Nephron progenitor cell (in vitro differentiated cells): ENCODE measurements at regions not wholly inside any gene's neighbourhood (a gene's known extent, or its start where the extent isn't known, plus 50 kb on each side); places are given as distances from the start of the nearest gene placed in this dataset.

ENCODE experiments used
- DNase-seq: peaks from one replicate; pipeline ENCODE4 v3.0.0; 2021
- H3K27ac Mint-ChIP-seq: 2 replicates; pipeline ENCODE4 v1.8.0; 2021; ENCODE audit warnings: mild to moderate bottlenecking, moderate library complexity, mixed read lengths
- H3K27me3 Mint-ChIP-seq: 2 replicates; pipeline ENCODE4 v1.8.0; 2021; ENCODE audit warnings: mild to moderate bottlenecking, low read depth, mixed read lengths; ENCODE audit not compliant: poor library complexity
- H3K36me3 Mint-ChIP-seq: 2 replicates; pipeline ENCODE4 v1.8.0; 2021; ENCODE audit warnings: low read depth, mixed read lengths
- H3K4me1 Mint-ChIP-seq: 2 replicates; pipeline ENCODE4 v1.8.0; 2021; ENCODE audit warnings: mixed read lengths
- H3K4me3 Mint-ChIP-seq: 2 replicates; pipeline ENCODE4 v1.8.0; 2021; ENCODE audit warnings: mild to moderate bottlenecking, moderate library complexity, mixed read lengths
- H3K9me3 Mint-ChIP-seq: 2 replicates; pipeline ENCODE4 v1.8.0; 2021; ENCODE audit warnings: mild to moderate bottlenecking, moderate library complexity, mixed read lengths
- CTCF ChIP-seq: fragments of 200-600 bp; sonication (generic); IDR thresholded peaks from 2 replicates; pipeline ENCODE4 v1.5.0; 2021; ENCODE audit warnings: antibody characterized with exemption

GRCh38 chr6:151705993-151706733 lies 101.3 kb upstream of the ESR1 start:
- Mint-ChIP-seq H3K36me3 (no peaks in the 10 kb centered on the region), H3K4me1 (no peaks in the 10 kb centered on the region), H3K27me3 (peaks cover 15% of the 10 kb centered on the region), H3K27ac (no peak overlapping the region), H3K4me3 (no peak overlapping the region), H3K9me3 (peaks cover 2% of the 10 kb centered on the region)
- no peak for TF ChIP-seq CTCF
- DNase-seq: no peak

GRCh38 chr6:151709329-151709728 lies 98.2 kb upstream of the ESR1 start:
- H3K36me3 Mint-ChIP-seq: no peaks in the 10 kb centered on the region
- peaks cover 34% of the 10 kb centered on the region for H3K9me3 Mint-ChIP-seq
- no peaks in the 10 kb centered on the region for H3K4me1 Mint-ChIP-seq
- DNase-seq: no peak
- H3K27me3 Mint-ChIP-seq: peaks cover 27% of the 10 kb centered on the region
- H3K27ac Mint-ChIP-seq: no peak overlapping the region
- no peak for TF ChIP-seq CTCF
- no peak overlapping the region for H3K4me3 Mint-ChIP-seq

GRCh38 chr6:151716526-151716932 lies 91.0 kb upstream of the ESR1 start:
- no peak for TF ChIP-seq CTCF
- H3K27ac Mint-ChIP-seq: peak overlapping the region; percentile 37
- H3K36me3 Mint-ChIP-seq: peaks cover 4% of the 10 kb centered on the region
- peaks cover 9% of the 10 kb centered on the region for H3K4me1 Mint-ChIP-seq
- peaks cover 47% of the 10 kb centered on the region for H3K9me3 Mint-ChIP-seq
- peaks cover 13% of the 10 kb centered on the region for H3K27me3 Mint-ChIP-seq
- DNase-seq: peak; percentile 42
- H3K4me3 Mint-ChIP-seq: no peak overlapping the region

DNA sequence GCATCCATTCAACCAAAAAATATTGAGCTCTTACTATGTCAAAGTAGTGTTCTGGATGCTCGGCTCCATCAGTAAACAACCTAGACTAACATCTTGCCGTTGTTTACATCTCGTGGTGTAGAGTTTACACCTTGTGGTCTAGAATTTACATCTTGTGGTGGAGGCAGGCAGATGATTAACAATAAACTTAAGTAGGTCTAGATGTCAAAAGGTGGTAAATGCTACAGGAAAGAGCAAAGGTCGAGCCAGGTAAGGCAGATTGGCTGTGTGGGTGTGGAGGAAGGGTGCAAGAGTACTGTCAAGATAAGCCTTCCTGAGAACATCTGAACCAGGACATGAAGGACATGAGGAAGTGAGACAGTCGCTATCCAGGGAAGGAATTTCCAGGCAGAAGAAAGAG lies 88.4 kb upstream of the ESR1 start:
- Mint-ChIP-seq H3K36me3 (peaks cover 4% of the 10 kb centered on the region), H3K27ac (no peak overlapping the region), H3K4me1 (peaks cover 9% of the 10 kb centered on the region), H3K9me3 (peaks cover 21% of the 10 kb centered on the region), H3K4me3 (no peak overlapping the region), H3K27me3 (peaks cover 11% of the 10 kb centered on the region)
- no peak for TF ChIP-seq CTCF
- DNase-seq: no peak

GRCh38 chr6:151721146-151721545 lies 86.3 kb upstream of the ESR1 start:
- no peak for DNase-seq
- Mint-ChIP-seq H3K9me3 (peaks cover 2% of the 10 kb centered on the region), H3K27ac (no peak overlapping the region), H3K36me3 (no peaks in the 10 kb centered on the region), H3K27me3 (peaks cover 11% of the 10 kb centered on the region), H3K4me3 (no peak overlapping the region), H3K4me1 (peaks cover 3% of the 10 kb centered on the region)
- TF ChIP-seq CTCF: no peak

GRCh38 chr6:151721671-151722070 lies 85.8 kb upstream of the ESR1 start:
- H3K36me3 Mint-ChIP-seq: no peaks in the 10 kb centered on the region
- no peak overlapping the region for H3K4me3 Mint-ChIP-seq
- peaks cover 11% of the 10 kb centered on the region for H3K27me3 Mint-ChIP-seq
- no peak overlapping the region for H3K27ac Mint-ChIP-seq
- DNase-seq: no peak
- no peak for TF ChIP-seq CTCF
- H3K4me1 Mint-ChIP-seq: no peaks in the 10 kb centered on the region
- H3K9me3 Mint-ChIP-seq: no peaks in the 10 kb centered on the region
